ENCODE measurements at regions not wholly inside any gene's neighbourhood (a gene's known extent, or its start where the extent isn't known, plus 50 kb on each side); places are given as distances from the start of the nearest gene placed in this dataset.

- no peak for TF ChIP-seq ELF4 (IDR thresholded peaks at IDR 0.05)
- no peak for TF ChIP-seq SUZ12 (IDR thresholded peaks at IDR 0.05)
- TF ChIP-seq FOXA1 (IDR thresholded peaks at IDR 0.05) = no peak
- no peak for TF ChIP-seq SP1 (IDR thresholded peaks at IDR 0.05)
Measured at GRCh38 chr5:3210531-3210930, 385.1 kb upstream of the IRX1 start.

All from HEK293T (cell line).